22Rv1 (cell line): ENCODE measurements at regions not wholly inside any gene's neighbourhood (a gene's known extent, or its start where the extent isn't known, plus 50 kb on each side); places are given as distances from the start of the nearest gene placed in this dataset.

ENCODE experiments used
- ZFX ChIP-seq: fragments of 450-650 bp; IDR thresholded peaks from 2 replicates; pipeline ENCODE4 v1.6.1; 2017; ENCODE audit warnings: antibody characterized with exemption, borderline replicate concordance
- TF ChIP-seq, protein P1 (sequence below): fragments of 450-650 bp; IDR thresholded peaks from 2 replicates; pipeline ENCODE4 v1.5.1; 2017; ENCODE audit warnings: mild to moderate bottlenecking

DNA sequence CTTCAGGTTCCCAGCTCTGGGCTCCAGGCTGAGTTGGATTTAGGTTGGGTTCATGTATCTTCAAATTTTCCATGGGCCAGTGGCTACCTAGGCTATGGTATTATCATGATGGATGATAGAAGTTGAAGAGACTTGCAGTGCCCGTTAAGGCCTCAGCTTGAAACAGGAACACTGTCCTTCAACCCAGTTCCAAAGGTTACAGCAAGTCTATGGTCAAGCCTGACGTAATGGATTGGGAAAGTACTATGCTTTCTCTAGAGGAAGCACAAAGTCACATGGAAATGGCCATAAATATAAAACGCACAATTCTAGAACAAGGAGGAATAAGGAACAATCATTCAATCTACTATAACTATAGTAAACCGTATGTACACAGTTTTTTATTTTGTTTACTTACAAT, 593.2 kb downstream of the ZEB2 start:
- TF ChIP-seq, protein P1, sequence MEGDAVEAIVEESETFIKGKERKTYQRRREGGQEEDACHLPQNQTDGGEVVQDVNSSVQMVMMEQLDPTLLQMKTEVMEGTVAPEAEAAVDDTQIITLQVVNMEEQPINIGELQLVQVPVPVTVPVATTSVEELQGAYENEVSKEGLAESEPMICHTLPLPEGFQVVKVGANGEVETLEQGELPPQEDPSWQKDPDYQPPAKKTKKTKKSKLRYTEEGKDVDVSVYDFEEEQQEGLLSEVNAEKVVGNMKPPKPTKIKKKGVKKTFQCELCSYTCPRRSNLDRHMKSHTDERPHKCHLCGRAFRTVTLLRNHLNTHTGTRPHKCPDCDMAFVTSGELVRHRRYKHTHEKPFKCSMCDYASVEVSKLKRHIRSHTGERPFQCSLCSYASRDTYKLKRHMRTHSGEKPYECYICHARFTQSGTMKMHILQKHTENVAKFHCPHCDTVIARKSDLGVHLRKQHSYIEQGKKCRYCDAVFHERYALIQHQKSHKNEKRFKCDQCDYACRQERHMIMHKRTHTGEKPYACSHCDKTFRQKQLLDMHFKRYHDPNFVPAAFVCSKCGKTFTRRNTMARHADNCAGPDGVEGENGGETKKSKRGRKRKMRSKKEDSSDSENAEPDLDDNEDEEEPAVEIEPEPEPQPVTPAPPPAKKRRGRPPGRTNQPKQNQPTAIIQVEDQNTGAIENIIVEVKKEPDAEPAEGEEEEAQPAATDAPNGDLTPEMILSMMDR, result no peak
- TF ChIP-seq ZFX, result no peak
